WTC11 (cell line): ENCODE measurements at regions not wholly inside any gene's neighbourhood (a gene's known extent, or its start where the extent isn't known, plus 50 kb on each side); places are given as distances from the start of the nearest gene placed in this dataset.

Experiments used
- ATAC-seq: fragments of 200-7000 bp; cut with Tn5 transposase; 2 replicates; pipeline ENCODE4 v1.10.0; 2021; ENCODE audit warnings: mild to moderate bottlenecking, moderate library complexity
- CTCF ChIA-PET: fragments of 300-600 bp; sonication (Branson Sonifier 250); formaldehyde crosslinking; loops from one replicate; lab custom pipeline; 2021; ENCODE audit warnings: antibody characterized with exemption; lab: Charles Lee
- POLR2A ChIA-PET: fragments of 350-600 bp; sonication (Branson Sonifier 250); formaldehyde crosslinking; loops from one replicate; lab custom pipeline; 2021; ENCODE audit warnings: antibody characterized with exemption; lab: Charles Lee
- DNase-seq: peaks from one replicate; pipeline ENCODE4 v3.0.0; 2021; ENCODE audit warnings: low spot score
- H3K27ac Mint-ChIP-seq: 2 replicates; pipeline ENCODE4 v1.8.0; 2021; ENCODE audit warnings: mixed read lengths
- H3K27me3 Mint-ChIP-seq: 2 replicates; pipeline ENCODE4 v1.8.0; 2021; ENCODE audit warnings: low read depth, mild to moderate bottlenecking, moderate library complexity, mixed read lengths
- H3K36me3 Mint-ChIP-seq: 2 replicates; pipeline ENCODE4 v1.8.0; 2021; ENCODE audit warnings: mixed read lengths
- H3K4me1 Mint-ChIP-seq: 2 replicates; pipeline ENCODE4 v1.8.0; 2022; ENCODE audit warnings: mixed read lengths
- H3K4me3 Mint-ChIP-seq: 2 replicates; pipeline ENCODE4 v1.8.0; 2021; ENCODE audit warnings: mild to moderate bottlenecking, moderate library complexity, mixed read lengths
- H3K9me3 Mint-ChIP-seq: 2 replicates; pipeline ENCODE4 v1.8.0; 2021; ENCODE audit warnings: mixed read lengths
- ATF3 ChIP-seq: sonication (generic); formaldehyde crosslinking; conservative IDR thresholded peaks from 2 replicates; pipeline ENCODE4 v1.8.1; 2022; ENCODE audit warnings: mild to moderate bottlenecking, missing genetic modification reagents
- CBFB ChIP-seq: sonication (generic); formaldehyde crosslinking; IDR thresholded peaks from 2 replicates; pipeline ENCODE4 v1.8.1; 2022; ENCODE audit warnings: mild to moderate bottlenecking, low read depth, missing genetic modification reagents
- E2F1 ChIP-seq: sonication (generic); formaldehyde crosslinking; IDR thresholded peaks from 2 replicates; pipeline ENCODE4 v1.8.0; 2022; ENCODE audit warnings: mild to moderate bottlenecking, missing genetic modification reagents
- E2F4 ChIP-seq: sonication (generic); formaldehyde crosslinking; IDR thresholded peaks from 2 replicates; pipeline ENCODE4 v1.8.1; 2022; ENCODE audit warnings: low read depth, mild to moderate bottlenecking, moderate library complexity, missing genetic modification reagents, borderline replicate concordance
- ELF4 ChIP-seq: sonication (generic); formaldehyde crosslinking; IDR thresholded peaks from 2 replicates; pipeline ENCODE4 v1.8.1; 2022; ENCODE audit warnings: low read depth, mild to moderate bottlenecking, moderate library complexity, missing genetic modification reagents
- FOXP1 ChIP-seq: sonication (generic); formaldehyde crosslinking; IDR thresholded peaks from 2 replicates; pipeline ENCODE4 v1.8.0; 2022; ENCODE audit warnings: missing genetic modification reagents, mild to moderate bottlenecking, moderate library complexity, borderline replicate concordance
- MYBL2 ChIP-seq: sonication (generic); formaldehyde crosslinking; IDR thresholded peaks from 2 replicates; pipeline ENCODE4 v1.8.1; 2023; ENCODE audit warnings: mild to moderate bottlenecking, moderate library complexity, missing genetic modification reagents
- NFE2L1 ChIP-seq: sonication (generic); formaldehyde crosslinking; IDR thresholded peaks from 2 replicates; pipeline ENCODE4 v1.8.1; 2023; ENCODE audit warnings: missing genetic modification reagents
- NR3C1 ChIP-seq: sonication (generic); formaldehyde crosslinking; conservative IDR thresholded peaks from 2 replicates; pipeline ENCODE4 v1.8.1; 2023; ENCODE audit warnings: low read depth, mild to moderate bottlenecking, missing genetic modification reagents
- OVOL2 ChIP-seq: fragments of 250-450 bp; sonication (Bioruptor Pico); IDR thresholded peaks from 2 replicates; pipeline ENCODE4 v1.9.0; 2021; ENCODE audit warnings: mild to moderate bottlenecking, borderline replicate concordance
- PRRX2 ChIP-seq: fragments of 250-450 bp; sonication (Bioruptor Pico); IDR thresholded peaks from 2 replicates; pipeline ENCODE4 v1.8.0; 2021; ENCODE audit warnings: mild to moderate bottlenecking
- SOX15 ChIP-seq: fragments of 250-450 bp; sonication (Bioruptor Pico); IDR thresholded peaks from 2 replicates; pipeline ENCODE4 v1.9.0; 2021; ENCODE audit warnings: mild to moderate bottlenecking
- TP53 ChIP-seq: sonication (generic); formaldehyde crosslinking; IDR thresholded peaks from 2 replicates; pipeline ENCODE4 v1.8.1; 2023; ENCODE audit warnings: mild to moderate bottlenecking, missing genetic modification reagents
- ZMAT4 ChIP-seq: fragments of 250-450 bp; sonication (Bioruptor Pico); IDR thresholded peaks from 2 replicates; pipeline ENCODE4 v1.9.0; 2021; ENCODE audit warnings: mild to moderate bottlenecking
- ZNF121 ChIP-seq: sonication (generic); formaldehyde crosslinking; IDR thresholded peaks from 2 replicates; pipeline ENCODE4 v1.8.0; 2023; ENCODE audit warnings: missing genetic modification reagents
- ZNF219 ChIP-seq: sonication (generic); formaldehyde crosslinking; IDR thresholded peaks from 2 replicates; pipeline ENCODE4 v1.8.0; 2023; ENCODE audit warnings: missing genetic modification reagents, mild to moderate bottlenecking, borderline replicate concordance
- ZNF396 ChIP-seq: fragments of 250-450 bp; sonication (Bioruptor Pico); IDR thresholded peaks from 2 replicates; pipeline ENCODE4 v1.8.0; 2021; ENCODE audit warnings: mild to moderate bottlenecking, moderate library complexity, borderline replicate concordance
- ZNF512 ChIP-seq: sonication (generic); formaldehyde crosslinking; IDR thresholded peaks from 2 replicates; pipeline ENCODE4 v1.8.1; 2022; ENCODE audit warnings: missing genetic modification reagents, borderline replicate concordance
- ZNF532 ChIP-seq: fragments of 250-450 bp; sonication (Bioruptor Pico); IDR thresholded peaks from 2 replicates; pipeline ENCODE4 v1.9.0; 2021; ENCODE audit warnings: mild to moderate bottlenecking, borderline replicate concordance
- ZNF671 ChIP-seq: fragments of 250-450 bp; sonication (Bioruptor Pico); IDR thresholded peaks from 2 replicates; pipeline ENCODE4 v1.8.0; 2021; ENCODE audit warnings: mild to moderate bottlenecking

GRCh38 chr17:65453204-65453931 lies 108.1 kb downstream of the AXIN2 start (continued):
- TF ChIP-seq FOXP1 (CRISPR knock-in tag) (no peak), PRRX2 (CRISPR knock-in tag) (peak; percentile 74; the same call in 1 of the 2 replicates), ZNF671 (CRISPR knock-in tag) (peak; percentile 89), ZNF512 (no peak), ZNF532 (CRISPR knock-in tag) (peak; percentile 92), E2F1 (CRISPR knock-in tag) (no peak)

GRCh38 chr17:65449495-65449894 lies 112.0 kb downstream of the AXIN2 start:
- DNase-seq = no peak
- Mint-ChIP-seq H3K9me3 (peaks cover 32% of the 10 kb centered on the region), H3K36me3 (peaks cover 14% of the 10 kb centered on the region)
- no peak for TF ChIP-seq TP53 (CRISPR knock-in tag)
- TF ChIP-seq, all 79 proteins: peak for 0
- Mint-ChIP-seq H3K27me3 (peaks cover 3% of the 10 kb centered on the region; the same call in 1 of the 2 replicates), H3K4me1 (peaks cover 11% of the 10 kb centered on the region), H3K27ac (no peak overlapping the region), H3K4me3 (no peak overlapping the region)
- POLR2A ChIA-PET = no interaction called here
- CTCF ChIA-PET = no interaction called here
- ATAC-seq = no peak

- Mint-ChIP-seq H3K36me3 (peaks cover 14% of the 10 kb centered on the region), H3K4me3 (no peak overlapping the region), H3K27ac (no peak overlapping the region), H3K27me3 (peaks cover 3% of the 10 kb centered on the region; the same call in 1 of the 2 replicates), H3K4me1 (no peaks in the 10 kb centered on the region), H3K9me3 (peaks cover 37% of the 10 kb centered on the region)
- ChIA-PET POLR2A (no interaction called here), CTCF (no interaction called here)
- no peak for ATAC-seq
- DNase-seq = no peak
- TF ChIP-seq E2F4 (CRISPR knock-in tag) = no peak
- no peak for TF ChIP-seq SOX15 (CRISPR knock-in tag)
- no peak for TF ChIP-seq ZNF121 (CRISPR knock-in tag)
- TF ChIP-seq FOXP1 (CRISPR knock-in tag) = no peak
- TF ChIP-seq ZNF396 (CRISPR knock-in tag) = no peak
- TF ChIP-seq OVOL2 = no peak
- TF ChIP-seq ZNF219 (CRISPR knock-in tag) = no peak
- TF ChIP-seq NFE2L1 (CRISPR knock-in tag) = no peak
- no peak for TF ChIP-seq ZMAT4
- TF ChIP-seq CBFB (CRISPR knock-in tag) = no peak
- no peak for TF ChIP-seq NR3C1 (CRISPR knock-in tag)
- TF ChIP-seq ELF4 = no peak
- no peak for TF ChIP-seq MYBL2 (CRISPR knock-in tag)
- TF ChIP-seq ATF3 (CRISPR knock-in tag) = no peak
These were observed 113.6 kb downstream of the AXIN2 start for GRCh38 chr17:65447823-65448222.
